Adrenal gland (tissue), 5 donors: ENCODE measurements at regions not wholly inside any gene's neighbourhood (a gene's known extent, or its start where the extent isn't known, plus 50 kb on each side); places are given as distances from the start of the nearest gene placed in this dataset.

Experiments used
- POLR2A ChIP-seq, 2 donors: fragments of 450-650 bp; IDR thresholded peaks; one replicate each; pipeline ENCODE4 v1.6.1; 2017; ENCODE audit warnings: antibody characterized with exemption in 2 of 2, mild to moderate bottlenecking in 2 of 2, moderate library complexity in 1 of 2
- TF ChIP-seq, protein P1 (sequence below), 6 experiments: fragments of 450-650 bp in 4 of 6; fragments of 200-600 bp in 2 of 6; sonication (generic) in 1 of 6; IDR thresholded peaks; 1 replicate in 5 of 6; 2 replicates in 1 of 6; pipeline versions ENCODE4 v1.5.1 to v1.8.0; 2016 to 2021; ENCODE audit warnings: antibody characterized with exemption in 6 of 6, mild to moderate bottlenecking in 2 of 6, moderate library complexity in 1 of 6
- donor health status: DM: no; HTN: no; CAD: no.

DNA sequence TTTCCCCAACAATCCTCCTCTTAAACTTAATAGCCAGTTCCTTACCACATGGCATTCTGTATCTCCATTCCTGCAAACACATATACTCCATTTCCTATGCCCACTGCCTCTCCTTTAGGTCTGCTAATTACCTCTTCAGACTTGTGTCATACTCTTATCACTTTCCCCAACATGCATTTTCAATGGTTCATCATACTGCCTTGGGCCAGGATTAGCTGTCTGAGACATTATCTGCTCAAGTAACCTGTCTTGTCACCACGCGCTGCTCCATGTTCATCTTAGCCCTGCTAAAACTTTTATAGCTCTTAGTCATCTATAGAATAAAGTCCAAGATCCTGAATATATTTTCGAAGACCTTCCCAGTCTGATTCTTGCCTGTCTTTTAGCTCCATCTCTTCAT, 224.1 kb upstream of the GK2 start:
- TF ChIP-seq, protein P1, sequence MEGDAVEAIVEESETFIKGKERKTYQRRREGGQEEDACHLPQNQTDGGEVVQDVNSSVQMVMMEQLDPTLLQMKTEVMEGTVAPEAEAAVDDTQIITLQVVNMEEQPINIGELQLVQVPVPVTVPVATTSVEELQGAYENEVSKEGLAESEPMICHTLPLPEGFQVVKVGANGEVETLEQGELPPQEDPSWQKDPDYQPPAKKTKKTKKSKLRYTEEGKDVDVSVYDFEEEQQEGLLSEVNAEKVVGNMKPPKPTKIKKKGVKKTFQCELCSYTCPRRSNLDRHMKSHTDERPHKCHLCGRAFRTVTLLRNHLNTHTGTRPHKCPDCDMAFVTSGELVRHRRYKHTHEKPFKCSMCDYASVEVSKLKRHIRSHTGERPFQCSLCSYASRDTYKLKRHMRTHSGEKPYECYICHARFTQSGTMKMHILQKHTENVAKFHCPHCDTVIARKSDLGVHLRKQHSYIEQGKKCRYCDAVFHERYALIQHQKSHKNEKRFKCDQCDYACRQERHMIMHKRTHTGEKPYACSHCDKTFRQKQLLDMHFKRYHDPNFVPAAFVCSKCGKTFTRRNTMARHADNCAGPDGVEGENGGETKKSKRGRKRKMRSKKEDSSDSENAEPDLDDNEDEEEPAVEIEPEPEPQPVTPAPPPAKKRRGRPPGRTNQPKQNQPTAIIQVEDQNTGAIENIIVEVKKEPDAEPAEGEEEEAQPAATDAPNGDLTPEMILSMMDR (IDR thresholded peaks at IDR 0.05): no peak
- TF ChIP-seq POLR2A (IDR thresholded peaks at IDR 0.05): no peak
